ENCODE measurements at regions not wholly inside any gene's neighbourhood (a gene's known extent, or its start where the extent isn't known, plus 50 kb on each side); places are given as distances from the start of the nearest gene placed in this dataset.
A peak's percentile ranks its signal among the peaks of the same experiment; 100 is the strongest.

DNA sequence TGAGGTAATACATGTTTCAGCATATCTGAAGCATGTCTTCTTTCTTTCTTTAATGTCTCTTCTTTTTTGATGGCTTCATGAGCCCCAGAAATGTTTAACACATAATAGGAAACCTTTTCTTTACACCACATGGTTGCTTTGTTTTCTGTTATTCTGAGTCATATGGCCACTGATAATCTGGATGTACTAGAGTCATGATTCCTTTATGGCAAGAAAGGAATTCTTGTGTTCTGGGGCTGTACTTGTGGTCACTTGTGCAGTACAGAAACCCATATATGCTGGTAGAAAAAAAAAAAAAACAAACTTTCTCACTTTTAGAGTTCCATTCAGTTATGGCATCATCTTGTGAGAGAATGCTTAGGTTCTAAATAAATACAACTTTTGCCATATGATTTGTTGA is 1669.3 kb upstream of the CDH9 start (continued):
- TF ChIP-seq CTCF (conservative IDR thresholded peaks at IDR 0.05; ENCODE audit: low read depth in 2 of 2) (no peak), EZH2phosphoT487 (IDR thresholded peaks at IDR 0.05; ENCODE audit: unreplicated experiment) (no peak), POLR2AphosphoS5 (IDR thresholded peaks at IDR 0.05; ENCODE audit: low read depth) (no peak), ZNF331 (CRISPR knock-in tag; IDR thresholded peaks at IDR 0.05; ENCODE audit: low read depth) (no peak), JUNB (IDR thresholded peaks at IDR 0.05; ENCODE audit: unreplicated experiment) (no peak), EZH2 (IDR thresholded peaks at IDR 0.05; ENCODE audit: low read depth, unreplicated experiment) (no peak)
- TF ChIP-seq, protein P1, sequence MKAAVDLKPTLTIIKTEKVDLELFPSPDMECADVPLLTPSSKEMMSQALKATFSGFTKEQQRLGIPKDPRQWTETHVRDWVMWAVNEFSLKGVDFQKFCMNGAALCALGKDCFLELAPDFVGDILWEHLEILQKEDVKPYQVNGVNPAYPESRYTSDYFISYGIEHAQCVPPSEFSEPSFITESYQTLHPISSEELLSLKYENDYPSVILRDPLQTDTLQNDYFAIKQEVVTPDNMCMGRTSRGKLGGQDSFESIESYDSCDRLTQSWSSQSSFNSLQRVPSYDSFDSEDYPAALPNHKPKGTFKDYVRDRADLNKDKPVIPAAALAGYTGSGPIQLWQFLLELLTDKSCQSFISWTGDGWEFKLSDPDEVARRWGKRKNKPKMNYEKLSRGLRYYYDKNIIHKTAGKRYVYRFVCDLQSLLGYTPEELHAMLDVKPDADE (IDR thresholded peaks at IDR 0.05) = no peak

DNA sequence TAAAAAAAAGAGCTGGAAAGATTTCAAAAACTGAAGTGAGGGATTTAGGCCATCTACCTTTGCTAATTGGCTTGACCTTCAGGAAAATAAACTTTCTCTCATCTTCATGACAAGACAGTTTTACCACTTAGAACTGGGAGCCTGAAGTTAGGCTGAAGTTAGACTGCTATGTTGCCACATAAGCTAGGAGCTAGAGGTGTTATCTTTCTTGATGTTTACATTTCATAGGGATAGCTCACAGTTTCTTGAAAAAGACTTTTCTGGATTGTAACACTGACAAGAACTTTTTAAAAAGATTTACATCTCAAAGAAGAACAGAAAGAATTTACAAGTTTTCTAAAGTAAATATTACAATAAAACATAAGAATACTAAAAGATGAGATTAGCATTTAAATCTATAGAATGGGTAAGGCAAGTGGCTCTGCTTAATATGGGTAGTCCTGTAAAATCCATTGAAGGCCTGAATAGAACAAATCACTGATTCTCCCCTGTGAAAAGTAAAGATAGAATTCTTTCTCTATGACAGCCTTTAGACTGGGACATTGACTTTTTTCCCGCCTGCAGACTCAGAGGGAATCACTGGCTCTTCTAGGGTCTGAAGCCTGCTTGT is 1665.4 kb upstream of the CDH9 start:
- no peaks in the 10 kb centered on the region; the same call in 2 of the 3 replicates for H3K9me3 Mint-ChIP-seq
- Histone ChIP-seq H2AFZ (0 out of 2 replicates have a peak overlapping the region, but pooled peaks have one; percentile 48), H3K79me2 (replicated peaks; ENCODE audit: insufficient read depth) (no peaks in the 10 kb centered on the region), H3K36me3 (ENCODE audit: insufficient read depth) (no peaks in the 10 kb centered on the region), H3K27me3 (ENCODE audit: insufficient read depth) (no peaks in the 10 kb centered on the region), H3K4me1 (ENCODE audit: insufficient read depth) (peaks cover 7% of the 10 kb centered on the region), H3K4me2 (0 out of 2 replicates have a peak overlapping the region, but pooled peaks have one; percentile 4), H3K4me3 (no peak overlapping the region), H3K9me2 (ENCODE audit: insufficient read depth) (no peaks in the 10 kb centered on the region), H3F3A (replicated peaks; ENCODE audit: low read depth) (no peaks in the 10 kb centered on the region), H3K27ac (ENCODE audit: low read depth) (0 out of 2 replicates have a peak overlapping the region, but pooled peaks have one; percentile 55), H4K20me1 (replicated peaks; ENCODE audit: insufficient read depth) (no peaks in the 10 kb centered on the region)
- DNase-seq (ENCODE audit: low spot score) (no peak), ATAC-seq (peak; percentile 39)
- no peak overlapping the region for H3K27ac Mint-ChIP-seq
- no peaks in the 10 kb centered on the region for H3K27me3 Mint-ChIP-seq (ENCODE audit: insufficient read depth, low read depth, poor library complexity)
- peaks cover 5% of the 10 kb centered on the region; the same call in 2 of the 3 replicates for H3K4me1 Mint-ChIP-seq
- no peaks in the 10 kb centered on the region for H3K36me3 Mint-ChIP-seq (ENCODE audit: low read depth)
- no peak overlapping the region for H3K4me3 Mint-ChIP-seq
- TF ChIP-seq JUNB (IDR thresholded peaks at IDR 0.05; ENCODE audit: unreplicated experiment) = no peak
- TF ChIP-seq CTCF (conservative IDR thresholded peaks at IDR 0.05; ENCODE audit: low read depth in 2 of 2) = no peak
- no peak for TF ChIP-seq ZNF114 (CRISPR knock-in tag; IDR thresholded peaks at IDR 0.05)
- TF ChIP-seq, protein P2, sequence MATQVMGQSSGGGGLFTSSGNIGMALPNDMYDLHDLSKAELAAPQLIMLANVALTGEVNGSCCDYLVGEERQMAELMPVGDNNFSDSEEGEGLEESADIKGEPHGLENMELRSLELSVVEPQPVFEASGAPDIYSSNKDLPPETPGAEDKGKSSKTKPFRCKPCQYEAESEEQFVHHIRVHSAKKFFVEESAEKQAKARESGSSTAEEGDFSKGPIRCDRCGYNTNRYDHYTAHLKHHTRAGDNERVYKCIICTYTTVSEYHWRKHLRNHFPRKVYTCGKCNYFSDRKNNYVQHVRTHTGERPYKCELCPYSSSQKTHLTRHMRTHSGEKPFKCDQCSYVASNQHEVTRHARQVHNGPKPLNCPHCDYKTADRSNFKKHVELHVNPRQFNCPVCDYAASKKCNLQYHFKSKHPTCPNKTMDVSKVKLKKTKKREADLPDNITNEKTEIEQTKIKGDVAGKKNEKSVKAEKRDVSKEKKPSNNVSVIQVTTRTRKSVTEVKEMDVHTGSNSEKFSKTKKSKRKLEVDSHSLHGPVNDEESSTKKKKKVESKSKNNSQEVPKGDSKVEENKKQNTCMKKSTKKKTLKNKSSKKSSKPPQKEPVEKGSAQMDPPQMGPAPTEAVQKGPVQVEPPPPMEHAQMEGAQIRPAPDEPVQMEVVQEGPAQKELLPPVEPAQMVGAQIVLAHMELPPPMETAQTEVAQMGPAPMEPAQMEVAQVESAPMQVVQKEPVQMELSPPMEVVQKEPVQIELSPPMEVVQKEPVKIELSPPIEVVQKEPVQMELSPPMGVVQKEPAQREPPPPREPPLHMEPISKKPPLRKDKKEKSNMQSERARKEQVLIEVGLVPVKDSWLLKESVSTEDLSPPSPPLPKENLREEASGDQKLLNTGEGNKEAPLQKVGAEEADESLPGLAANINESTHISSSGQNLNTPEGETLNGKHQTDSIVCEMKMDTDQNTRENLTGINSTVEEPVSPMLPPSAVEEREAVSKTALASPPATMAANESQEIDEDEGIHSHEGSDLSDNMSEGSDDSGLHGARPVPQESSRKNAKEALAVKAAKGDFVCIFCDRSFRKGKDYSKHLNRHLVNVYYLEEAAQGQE (IDR thresholded peaks at IDR 0.05; ENCODE audit: unreplicated experiment) = no peak
- TF ChIP-seq EZH2phosphoT487 (IDR thresholded peaks at IDR 0.05; ENCODE audit: unreplicated experiment) = no peak
- no peak for TF ChIP-seq NANOG (IDR thresholded peaks at IDR 0.05; ENCODE audit: borderline replicate concordance)
- no peak for TF ChIP-seq CREB1 (CRISPR knock-in tag; IDR thresholded peaks at IDR 0.05; ENCODE audit: low read depth)
- TF ChIP-seq STAT1 (IDR thresholded peaks at IDR 0.05; ENCODE audit: unreplicated experiment) = no peak
- no peak for TF ChIP-seq EZH2 (IDR thresholded peaks at IDR 0.05; ENCODE audit: low read depth, unreplicated experiment)
- TF ChIP-seq, protein P1 (IDR thresholded peaks at IDR 0.05) = no peak

Measured in GM23338 (cell line).